ENCODE measurements at regions not wholly inside any gene's neighbourhood (a gene's known extent, or its start where the extent isn't known, plus 50 kb on each side); places are given as distances from the start of the nearest gene placed in this dataset.

DNA sequence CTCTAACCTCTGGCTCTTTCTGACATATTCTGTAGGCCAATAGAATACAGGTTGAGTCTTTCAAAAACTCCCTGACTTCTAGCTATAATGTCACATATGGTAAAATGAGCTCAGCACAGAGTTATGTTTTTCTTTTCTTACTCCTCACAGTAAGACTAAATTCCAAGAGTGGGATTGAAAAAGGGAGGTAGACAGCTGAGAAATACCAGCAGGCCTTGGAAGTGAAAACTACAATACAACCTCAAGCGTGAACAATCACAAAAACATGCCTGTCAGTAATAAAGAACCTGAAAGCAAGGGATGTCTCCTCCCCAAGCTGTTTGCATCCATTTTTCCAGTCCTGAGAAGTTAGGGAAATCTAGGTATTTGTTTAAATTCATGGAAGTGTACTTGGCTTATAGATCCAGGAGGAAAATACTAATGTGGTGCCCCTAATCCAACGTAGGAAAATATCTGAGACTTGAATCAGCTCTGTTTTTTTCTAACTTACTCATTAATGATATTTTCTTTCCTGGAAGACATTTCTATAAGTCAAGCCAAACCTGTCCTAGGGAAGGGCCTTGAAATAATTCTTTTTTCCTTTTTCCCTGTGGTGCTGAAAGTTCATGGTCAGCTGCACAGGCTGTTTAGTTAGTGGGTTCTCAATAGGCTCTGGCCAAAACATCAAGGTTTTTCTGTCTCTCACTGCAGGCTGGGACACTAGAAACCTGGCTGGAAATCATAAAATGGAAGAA, 167.9 kb upstream of the SPATS2L start:
- no peaks in the 10 kb centered on the region for H3K4me1 Mint-ChIP-seq
- H3K9me3 Mint-ChIP-seq: peaks cover 0 to 4% (median 0%) of the 10 kb centered on the region in 7 donors
- no peak overlapping the region for H3K27ac Mint-ChIP-seq

DNA sequence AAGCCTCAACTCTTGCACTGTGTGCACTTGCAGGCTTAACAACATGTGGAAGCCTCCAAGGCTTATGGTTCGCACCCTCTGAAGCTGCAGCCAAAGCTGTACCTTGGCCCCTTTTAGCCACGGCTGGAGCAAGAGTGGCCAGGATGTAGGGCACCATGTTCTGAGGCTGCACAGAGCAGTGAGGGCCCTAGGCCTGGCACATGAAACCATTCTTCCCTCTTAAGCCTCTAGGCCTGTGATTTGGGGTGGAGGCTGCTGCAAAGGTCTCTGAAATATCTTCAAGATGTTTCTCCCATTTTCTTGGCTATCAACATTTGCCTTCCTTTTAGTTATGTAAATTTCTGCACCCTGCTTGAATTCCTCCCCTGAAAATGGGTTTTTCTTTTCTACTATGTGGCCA, 161.9 kb upstream of the SPATS2L start:
- Mint-ChIP-seq H3K4me1 (no peaks in the 10 kb centered on the region), H3K4me3 (no peak overlapping the region), H3K9me3 (peaks cover 6 to 27% (median 11%) of the 10 kb centered on the region in 7 donors), H3K27me3 (peaks cover 4 to 14% (median 10%) of the 10 kb centered on the region in 3 donors), H3K27ac (no peak overlapping the region), H3K36me3 (peaks cover 0 to 10% of the 10 kb centered on the region in 2 donors)
- DNase-seq (no peak), ATAC-seq (ENCODE audit: low read depth in 2 of 2) (no peak)

More for the DNA sequence above, 167.9 kb upstream of the SPATS2L start:
- Mint-ChIP-seq H3K27me3 (no peaks in the 10 kb centered on the region), H3K4me3 (no peak overlapping the region), H3K36me3 (no peaks in the 10 kb centered on the region)
- DNase-seq (no peak), ATAC-seq (ENCODE audit: low read depth in 2 of 2) (no peak)

DNA sequence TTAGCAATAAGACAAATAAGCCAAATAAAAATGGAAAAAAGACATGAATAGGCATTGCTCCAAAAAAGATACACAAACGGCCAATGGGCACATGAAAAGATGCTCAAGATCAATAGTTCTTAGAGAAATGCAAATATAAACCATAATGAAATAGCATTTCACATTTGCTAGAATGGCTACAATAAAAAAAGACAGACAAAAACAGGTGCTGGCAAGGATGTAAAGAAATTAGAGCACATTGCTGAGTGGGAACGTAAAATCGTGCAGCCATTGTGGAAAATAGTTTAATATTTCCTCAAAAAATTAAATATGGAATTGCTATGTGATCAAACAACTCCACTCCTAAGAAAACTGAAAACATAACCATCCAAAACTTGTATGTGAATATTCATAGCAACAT, 160.0 kb upstream of the SPATS2L start:
- Mint-ChIP-seq H3K27me3 (peaks cover 4 to 14% (median 10%) of the 10 kb centered on the region in 3 donors), H3K36me3 (peaks cover 4 to 17% of the 10 kb centered on the region in 2 donors), H3K4me1 (no peaks in the 10 kb centered on the region), H3K9me3 (peaks cover 13 to 46% (median 22%) of the 10 kb centered on the region in 7 donors), H3K27ac (no peak overlapping the region), H3K4me3 (no peak overlapping the region)
- DNase-seq: no peak
- ATAC-seq (ENCODE audit: low read depth in 2 of 2): no peak

DNA sequence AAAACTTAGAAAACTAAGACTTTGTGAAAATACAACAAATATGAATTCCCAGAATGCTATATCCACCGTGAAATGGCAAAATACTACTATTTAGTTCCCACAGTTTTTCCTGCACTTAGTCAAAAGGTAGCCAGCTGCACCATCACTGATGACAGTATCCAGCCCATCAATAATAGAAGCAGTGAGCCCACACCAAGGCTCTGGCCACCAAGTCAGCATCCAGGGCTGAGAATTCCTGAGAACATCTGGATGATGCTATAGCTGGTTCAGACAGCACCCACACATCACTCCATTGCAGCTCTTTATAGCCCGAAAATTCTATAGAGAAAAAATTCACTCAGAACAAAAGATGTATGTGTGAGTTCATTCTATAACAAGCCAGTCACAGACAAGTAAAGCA, 159.1 kb upstream of the SPATS2L start:
- H3K4me1 Mint-ChIP-seq: no peaks in the 10 kb centered on the region
- ATAC-seq (ENCODE audit: low read depth in 2 of 2) (no peak), DNase-seq (no peak)
- H3K9me3 Mint-ChIP-seq: peaks cover 13 to 55% (median 28%) of the 10 kb centered on the region in 7 donors
- peaks cover 4 to 16% (median 13%) of the 10 kb centered on the region in 3 donors for H3K27me3 Mint-ChIP-seq
- peaks cover 4 to 19% of the 10 kb centered on the region in 2 donors for H3K36me3 Mint-ChIP-seq
- no peak overlapping the region for H3K27ac Mint-ChIP-seq
- no peak overlapping the region for H3K4me3 Mint-ChIP-seq

DNA sequence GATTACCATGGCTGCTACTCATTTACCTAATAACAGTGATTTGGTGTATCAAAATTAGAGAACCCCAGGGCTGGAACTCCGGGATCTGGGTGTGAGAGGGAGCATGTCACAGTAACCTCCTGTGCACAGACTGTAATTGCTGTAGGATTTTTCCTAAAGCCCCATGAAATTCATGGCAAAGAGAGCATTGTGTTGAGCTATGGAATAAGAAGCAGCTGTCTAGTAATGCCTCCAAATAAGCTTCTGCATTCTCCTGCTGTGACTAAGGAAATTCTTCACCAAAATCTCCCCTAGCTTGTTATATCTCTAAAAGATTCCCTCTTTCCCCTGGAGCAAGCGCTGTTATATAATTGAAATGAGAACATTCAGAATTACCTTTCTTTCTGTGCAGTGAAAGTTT, 158.1 kb upstream of the SPATS2L start:
- no peaks in the 10 kb centered on the region for H3K4me1 Mint-ChIP-seq
- DNase-seq: no peak

DNA sequence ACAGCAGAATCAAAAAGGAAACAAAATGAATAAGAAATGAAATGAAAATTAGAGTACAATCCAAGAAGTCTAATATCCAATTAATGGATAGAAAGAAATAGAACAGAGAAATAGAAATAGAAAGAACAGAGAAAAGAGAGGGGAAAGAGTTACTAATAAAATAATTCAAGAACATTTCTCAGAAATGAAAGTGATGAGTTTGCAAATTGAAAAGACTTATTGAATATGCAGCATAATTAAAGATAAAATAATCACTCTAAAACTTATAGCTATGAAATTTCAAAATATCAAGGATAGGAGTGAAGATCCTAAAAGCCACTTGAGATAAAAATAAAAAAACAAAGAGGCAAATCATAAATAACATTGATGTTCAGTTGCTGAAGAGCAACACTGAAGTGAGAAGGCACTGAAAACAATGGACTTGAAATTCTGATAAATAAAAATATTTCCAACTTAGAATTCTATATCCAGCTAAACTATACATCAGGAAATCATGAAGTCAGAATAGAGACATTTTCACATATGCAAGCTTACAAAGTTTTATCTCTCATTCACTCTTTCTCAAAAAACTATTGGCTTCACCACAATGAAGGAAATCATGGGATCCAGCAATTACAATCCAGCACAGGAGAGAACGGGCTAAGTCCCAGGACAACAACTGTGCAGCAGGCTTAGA, 155.9 kb upstream of the SPATS2L start:
- DNase-seq (no peak), ATAC-seq (ENCODE audit: low read depth in 2 of 2) (no peak)
- H3K27ac Mint-ChIP-seq: no peak overlapping the region
- H3K4me3 Mint-ChIP-seq: peak overlapping the region in 1 of 8 donors; percentile 75
- H3K27me3 Mint-ChIP-seq: peaks cover 4 to 12% (median 8%) of the 10 kb centered on the region in 3 donors
- H3K9me3 Mint-ChIP-seq: peaks cover 10 to 43% (median 23%) of the 10 kb centered on the region in 7 donors
- H3K36me3 Mint-ChIP-seq: peaks cover 4 to 17% of the 10 kb centered on the region in 2 donors
- H3K4me1 Mint-ChIP-seq: no peaks in the 10 kb centered on the region

More for the DNA sequence above, 158.1 kb upstream of the SPATS2L start:
- Mint-ChIP-seq H3K27me3 (peaks cover 4 to 22% (median 19%) of the 10 kb centered on the region in 3 donors), H3K9me3 (peaks cover 17 to 62% (median 33%) of the 10 kb centered on the region in 7 donors), H3K27ac (no peak overlapping the region), H3K36me3 (peaks cover 4 to 27% of the 10 kb centered on the region in 2 donors), H3K4me3 (no peak overlapping the region)
- no peak for ATAC-seq (ENCODE audit: low read depth in 2 of 2)

DNA sequence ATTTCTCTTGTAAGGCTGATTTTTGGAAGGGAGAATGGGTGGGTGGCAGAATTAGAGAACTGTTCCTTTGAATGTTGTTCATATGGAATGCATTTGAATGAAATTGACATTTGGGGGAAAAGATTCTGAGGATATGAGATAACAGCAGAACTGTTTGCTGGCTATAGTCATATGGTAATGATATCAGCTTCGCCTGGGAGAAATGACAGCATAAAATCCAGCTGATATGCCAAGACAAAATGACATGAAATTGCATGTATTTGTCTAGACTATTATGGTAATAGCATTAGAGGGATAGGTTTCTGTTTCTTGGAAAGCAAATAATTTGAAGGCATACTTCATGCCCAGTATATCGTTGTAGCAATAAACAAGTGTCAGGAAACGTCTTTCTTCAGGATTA, 150.8 kb upstream of the SPATS2L start:
- Mint-ChIP-seq H3K36me3 (peaks cover 4 to 10% of the 10 kb centered on the region in 2 donors), H3K4me1 (no peaks in the 10 kb centered on the region), H3K27ac (no peak overlapping the region), H3K4me3 (no peak overlapping the region), H3K27me3 (peaks cover 7 to 11% (median 9%) of the 10 kb centered on the region in 3 donors), H3K9me3 (peaks cover 4 to 24% (median 9%) of the 10 kb centered on the region in 7 donors)
- DNase-seq: no peak
- ATAC-seq (ENCODE audit: low read depth in 2 of 2): no peak

DNA sequence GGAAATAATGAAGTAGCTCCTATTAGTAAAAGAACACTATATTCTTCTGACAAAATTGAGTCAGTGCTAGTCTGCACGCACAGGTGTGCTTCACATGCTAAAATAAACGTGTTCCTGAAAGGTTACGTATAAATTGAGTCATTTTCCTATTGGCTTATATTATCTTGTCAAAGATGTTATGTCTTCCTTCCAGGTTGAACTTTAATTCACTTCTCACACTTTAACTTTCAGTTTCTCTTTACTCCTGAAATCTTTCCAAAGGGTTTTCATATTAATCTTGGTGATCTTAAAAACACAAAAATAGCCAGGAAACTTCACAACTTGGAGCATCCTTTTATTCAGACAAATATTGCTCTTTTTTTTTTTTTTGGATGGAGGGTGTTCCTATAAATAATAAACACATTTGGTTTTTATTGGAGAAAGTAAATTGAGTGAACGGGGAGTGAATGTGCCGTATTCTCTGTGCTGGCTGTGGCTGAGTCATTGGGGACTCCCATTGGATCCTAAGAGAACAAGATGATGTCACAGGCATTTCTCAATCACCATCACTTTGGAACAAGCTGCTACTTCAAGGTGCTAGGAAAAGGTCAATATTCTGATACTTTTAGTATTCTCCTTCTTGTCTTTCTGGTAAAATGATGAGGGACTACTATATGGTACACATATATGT, 150.2 kb upstream of the SPATS2L start:
- Mint-ChIP-seq H3K4me1 (no peaks in the 10 kb centered on the region), H3K4me3 (no peak overlapping the region), H3K27ac (no peak overlapping the region), H3K9me3 (peaks cover 0 to 18% (median 7%) of the 10 kb centered on the region in 7 donors), H3K27me3 (peaks cover 7 to 11% (median 9%) of the 10 kb centered on the region in 3 donors), H3K36me3 (peaks cover 0 to 10% of the 10 kb centered on the region in 2 donors)
- DNase-seq: no peak
- ATAC-seq (ENCODE audit: low read depth in 2 of 2): no peak

DNA sequence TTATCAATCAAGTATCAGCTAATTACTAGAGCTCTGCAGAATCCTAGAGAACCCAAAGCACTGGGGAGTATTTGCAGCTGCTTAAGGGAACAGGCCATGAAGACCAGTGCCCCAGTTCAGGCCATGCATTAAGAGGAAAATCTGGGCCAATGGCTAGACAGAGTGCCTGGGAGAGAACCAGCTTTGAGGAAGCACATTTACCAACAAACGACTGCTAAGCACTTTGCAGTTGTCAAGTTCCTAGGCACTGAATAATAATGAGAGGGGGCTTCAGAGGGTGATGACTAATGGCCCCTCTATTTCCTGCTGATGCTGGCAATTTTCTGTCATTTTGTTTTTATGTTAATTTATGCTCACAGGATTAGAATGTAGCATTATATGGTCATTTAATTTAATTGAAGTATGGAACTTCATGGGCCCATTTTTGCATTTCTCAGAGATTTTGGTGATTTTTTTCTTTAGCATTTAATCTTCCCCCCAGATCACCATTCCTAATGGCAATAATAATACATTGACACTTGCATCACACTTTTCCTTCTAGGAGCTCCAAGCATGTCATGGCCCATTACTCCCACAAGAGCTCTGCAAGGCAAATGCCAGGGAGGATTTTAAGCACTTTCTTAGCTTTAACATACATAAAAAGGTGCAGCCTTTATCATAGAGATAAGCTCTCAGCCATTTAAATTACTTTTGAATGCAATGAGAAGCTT, 147.7 kb upstream of the SPATS2L start:
- Mint-ChIP-seq H3K4me3 (no peak overlapping the region), H3K36me3 (no peaks in the 10 kb centered on the region), H3K27me3 (peaks cover 0 to 11% (median under 1%) of the 10 kb centered on the region in 3 donors), H3K27ac (no peak overlapping the region), H3K9me3 (peaks cover 0 to under 1% (median 0%) of the 10 kb centered on the region in 7 donors), H3K4me1 (no peaks in the 10 kb centered on the region)
- ATAC-seq (ENCODE audit: low read depth in 2 of 2) (no peak), DNase-seq (no peak)

DNA sequence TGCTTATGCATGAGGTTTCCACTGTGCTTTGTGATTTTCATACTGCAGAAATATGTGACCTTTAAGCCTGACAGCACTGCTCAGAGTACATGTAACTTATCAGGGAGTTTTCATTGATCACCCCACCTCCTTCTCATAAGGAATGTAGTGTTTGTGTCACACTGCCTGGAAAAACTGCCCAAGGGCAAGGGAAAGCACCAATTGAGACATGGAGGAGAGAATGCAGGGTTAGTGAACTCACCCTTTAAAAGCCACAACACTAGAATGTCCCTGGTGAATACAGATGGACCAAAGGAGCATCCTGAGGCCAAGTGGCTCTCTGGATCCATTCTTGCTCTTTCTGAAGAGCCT, 147.2 kb upstream of the SPATS2L start:
- H3K36me3 Mint-ChIP-seq: no peaks in the 10 kb centered on the region
- peaks cover 0 to 6% (median 1%) of the 10 kb centered on the region in 7 donors for H3K9me3 Mint-ChIP-seq
- no peaks in the 10 kb centered on the region for H3K4me1 Mint-ChIP-seq
- no peak overlapping the region for H3K27ac Mint-ChIP-seq
- no peak for ATAC-seq (ENCODE audit: low read depth in 2 of 2)
- no peak overlapping the region for H3K4me3 Mint-ChIP-seq
- peaks cover 0 to 11% (median 5%) of the 10 kb centered on the region in 3 donors for H3K27me3 Mint-ChIP-seq
- no peak for DNase-seq

DNA sequence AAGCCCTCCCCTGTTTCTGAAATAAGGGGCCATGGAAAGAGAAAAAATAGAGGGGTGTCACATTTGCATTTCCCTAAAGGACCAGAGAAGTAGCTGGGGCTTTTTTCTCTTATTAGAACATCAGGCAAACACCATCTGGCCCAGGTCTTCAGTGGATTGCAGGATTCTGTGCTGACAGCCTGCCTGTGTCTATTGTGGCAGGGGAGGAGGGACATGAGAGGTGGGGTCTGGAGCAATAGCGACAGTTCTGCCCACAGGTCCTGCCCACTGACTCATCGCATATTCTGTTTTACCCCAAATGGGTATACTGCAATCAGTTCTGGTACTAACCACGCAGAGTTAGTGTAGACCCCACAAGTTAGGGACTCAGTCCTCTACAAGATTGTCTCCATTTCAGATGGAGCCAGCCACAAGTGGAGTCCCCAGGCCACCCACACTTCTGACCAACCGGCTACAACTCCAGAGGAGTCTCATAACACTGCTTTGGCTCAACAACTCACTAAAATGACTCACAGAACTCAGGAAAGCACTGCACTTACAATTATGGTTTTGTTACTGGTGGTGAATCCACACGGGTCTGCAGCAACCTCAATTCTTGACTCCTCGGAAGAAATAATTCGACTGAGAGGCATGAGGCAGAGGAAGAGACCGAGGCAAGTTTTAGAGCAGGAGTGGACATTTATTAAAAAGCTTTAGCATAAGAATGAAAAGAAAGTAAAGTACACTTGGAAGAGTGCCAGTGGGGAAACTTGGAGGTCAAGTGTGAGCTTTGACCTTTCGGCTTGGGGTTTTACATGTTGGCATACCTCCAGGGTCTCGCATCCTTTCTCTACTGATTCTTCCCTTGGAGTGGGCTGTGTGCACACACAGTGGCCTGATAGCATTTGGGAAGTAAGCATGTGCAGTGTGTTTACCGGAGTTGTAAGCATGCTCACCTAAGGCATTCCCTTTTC, 146.4 kb upstream of the SPATS2L start:
- H3K4me3 Mint-ChIP-seq: no peak overlapping the region
- ATAC-seq (ENCODE audit: low read depth in 2 of 2) (no peak), DNase-seq (no peak)
- peaks cover 0 to 12% (median 2%) of the 10 kb centered on the region in 7 donors for H3K9me3 Mint-ChIP-seq
- H3K4me1 Mint-ChIP-seq: no peaks in the 10 kb centered on the region
- H3K27ac Mint-ChIP-seq: no peak overlapping the region
- H3K36me3 Mint-ChIP-seq: no peaks in the 10 kb centered on the region
- peaks cover 0 to 11% (median 5%) of the 10 kb centered on the region in 3 donors for H3K27me3 Mint-ChIP-seq

DNA sequence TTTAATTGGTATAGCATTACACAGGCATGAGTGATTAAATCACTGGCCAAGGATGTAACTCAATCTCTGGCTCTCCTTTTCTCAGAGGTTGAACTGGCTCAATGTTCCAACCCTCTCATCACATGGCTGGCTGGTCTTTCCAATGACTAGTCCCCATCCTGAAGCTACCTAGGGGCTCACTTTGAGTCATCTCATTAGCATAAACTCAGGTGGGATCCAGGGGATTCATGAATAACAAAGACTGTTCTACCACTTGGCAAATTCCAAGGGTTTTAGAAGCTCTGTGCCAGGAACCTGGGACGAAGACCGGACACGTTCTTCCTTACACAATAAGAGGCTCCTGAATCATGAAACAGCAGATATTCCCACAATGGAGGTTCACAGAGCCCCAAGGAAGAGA, 145.0 kb upstream of the SPATS2L start:
- no peak for ATAC-seq (ENCODE audit: low read depth in 2 of 2)
- Mint-ChIP-seq H3K36me3 (no peaks in the 10 kb centered on the region), H3K4me1 (no peaks in the 10 kb centered on the region), H3K27me3 (peaks cover 0 to 11% (median 5%) of the 10 kb centered on the region in 3 donors), H3K9me3 (peaks cover 2 to 25% (median 6%) of the 10 kb centered on the region in 7 donors), H3K4me3 (no peak overlapping the region), H3K27ac (no peak overlapping the region)
- no peak for DNase-seq

All from naive B cell (primary cell).